Prostate gland (tissue), 2 donors: ENCODE measurements at regions not wholly inside any gene's neighbourhood (a gene's known extent, or its start where the extent isn't known, plus 50 kb on each side); places are given as distances from the start of the nearest gene placed in this dataset.

Experiments
- CTCF ChIP-seq, 4 experiments: fragments of 200-600 bp in 2 of 4; fragments of 450-650 bp in 2 of 4; sonication (generic) in 2 of 4; IDR thresholded peaks; 1 replicate in 3 of 4; 2 replicates in 1 of 4; pipeline ENCODE4 v1.5.1; 2016 to 2019; ENCODE audit warnings: antibody characterized with exemption in 4 of 4, mild to moderate bottlenecking in 2 of 4, moderate library complexity in 2 of 4
- POLR2A ChIP-seq: fragments of 450-650 bp; IDR thresholded peaks from one replicate; pipeline ENCODE4 v1.6.1; 2016; ENCODE audit warnings: antibody characterized with exemption, mild to moderate bottlenecking
- POLR2AphosphoS5 ChIP-seq: sonication (generic); formaldehyde crosslinking; IDR thresholded peaks from one replicate; pipeline ENCODE4 v1.6.1; 2017; ENCODE audit warnings: antibody characterized with exemption

- no peak for TF ChIP-seq POLR2A
- no peak for TF ChIP-seq CTCF (IDR thresholded peaks at IDR 0.05)
- TF ChIP-seq POLR2AphosphoS5: no peak
Measured at GRCh38 chr6:103872678-103873077, 987.0 kb downstream of the HACE1 start.
